ENCODE measurements at regions not wholly inside any gene's neighbourhood (a gene's known extent, or its start where the extent isn't known, plus 50 kb on each side); places are given as distances from the start of the nearest gene placed in this dataset.

GRCh38 chr11:11717064-11717725 lies 95.4 kb upstream of the GALNT18 start:
- no peak for TF ChIP-seq CTCF (IDR thresholded peaks at IDR 0.05; ENCODE audit: low read depth, low read length)
- TF ChIP-seq POLR2A (IDR thresholded peaks at IDR 0.05; ENCODE audit: extremely low read depth, insufficient read length), result no peak
- TF ChIP-seq, protein P1, sequence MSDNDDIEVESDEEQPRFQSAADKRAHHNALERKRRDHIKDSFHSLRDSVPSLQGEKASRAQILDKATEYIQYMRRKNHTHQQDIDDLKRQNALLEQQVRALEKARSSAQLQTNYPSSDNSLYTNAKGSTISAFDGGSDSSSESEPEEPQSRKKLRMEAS (IDR thresholded peaks at IDR 0.05; ENCODE audit: low read depth, low read length), result no peak
- TF ChIP-seq MYC (IDR thresholded peaks at IDR 0.05; ENCODE audit: low read depth, low read length), result no peak
